A673 (cell line): ENCODE measurements at regions not wholly inside any gene's neighbourhood (a gene's known extent, or its start where the extent isn't known, plus 50 kb on each side); places are given as distances from the start of the nearest gene placed in this dataset.

Source experiments
- BruUV-seq: library from RNA; stranded (reverse); fragments of 400-500 nt; replicated peaks from 2 replicates; lab custom pipeline; 2021; lab: Mats Ljungman, UMichigan
- CTCF ChIA-PET: fragments of 300-600 bp; sonication (Branson Sonifier 250); formaldehyde crosslinking; loops from one replicate; lab custom pipeline; 2022; ENCODE audit warnings: antibody characterized with exemption; lab: Charles Lee
- POLR2A ChIA-PET: fragments of 300-600 bp; sonication (Branson Sonifier 250); formaldehyde crosslinking; loops from one replicate; lab custom pipeline; 2022; ENCODE audit warnings: antibody characterized with exemption; ENCODE audit not compliant: low non-redundant PET; lab: Charles Lee
- DNase-seq: peaks from one replicate; pipeline ENCODE4 v3.0.0-alpha.2; 2015; ENCODE audit warnings: low spot score
- H3K27ac ChIP-seq: fragments of 200-600 bp; sonication (generic); 2 replicates; pipeline ENCODE4 v1.5.1; 2016; ENCODE audit warnings: mixed run types, low read depth, mild to moderate bottlenecking, mixed read lengths, antibody characterized with exemption, low read length; ENCODE audit not compliant: poor library complexity, severe bottlenecking
- H3K27me3 ChIP-seq: fragments of 200-600 bp; sonication (generic); replicated peaks from 2 replicates; pipeline ENCODE4 v1.6.1; 2017; ENCODE audit warnings: mixed run types, low read depth, mild to moderate bottlenecking, mixed read lengths, antibody characterized with exemption, low read length; ENCODE audit not compliant: insufficient read depth, poor library complexity
- H3K36me3 ChIP-seq: fragments of 200-600 bp; sonication (generic); 2 replicates; pipeline ENCODE4 v1.6.1; 2016; ENCODE audit warnings: mixed run types, mild to moderate bottlenecking, mixed read lengths, antibody characterized with exemption, low read length; ENCODE audit not compliant: insufficient read depth, poor library complexity, severe bottlenecking
- H3K4me1 ChIP-seq: fragments of 200-600 bp; sonication (generic); 2 replicates; pipeline ENCODE4 v1.6.1; 2017; ENCODE audit warnings: mixed run types, mild to moderate bottlenecking, mixed read lengths, antibody characterized with exemption, low read length; ENCODE audit not compliant: insufficient read depth, poor library complexity, severe bottlenecking
- H3K4me3 ChIP-seq: fragments of 200-600 bp; sonication (generic); 2 replicates; pipeline ENCODE4 v1.5.1; 2016; ENCODE audit warnings: low read depth, mixed run types, mild to moderate bottlenecking, mixed read lengths, low read length; ENCODE audit not compliant: poor library complexity, severe bottlenecking
- H3K9me3 ChIP-seq: fragments of 200-600 bp; sonication (generic); 2 replicates; pipeline ENCODE4 v1.6.1; 2016; ENCODE audit warnings: mixed run types, low read depth, mild to moderate bottlenecking, mixed read lengths, antibody characterized with exemption, low read length; ENCODE audit not compliant: poor library complexity, severe bottlenecking
- EZH2 ChIP-seq: fragments of 200-600 bp; sonication (generic); IDR thresholded peaks from 2 replicates; pipeline ENCODE4 v1.6.1; 2017; ENCODE audit warnings: borderline replicate concordance, low read depth, mild to moderate bottlenecking, mixed read lengths, antibody characterized with exemption, low read length; ENCODE audit not compliant: poor library complexity, severe bottlenecking
- intact Hi-C: fragments of 100-400 bp; cut with micrococcal nuclease; formaldehyde crosslinking; loops from one replicate; pipeline ENCODE4 v1.10.0; 2022; ENCODE audit not compliant: unreplicated experiment
- TF ChIP-seq, protein P1 (sequence below): fragments of 300-800, 200-600 bp; sonication (generic); conservative IDR thresholded peaks from 2 replicates; pipeline ENCODE4 v1.5.1; 2017; ENCODE audit warnings: low read depth, mild to moderate bottlenecking, antibody characterized with exemption, low read length, moderate library complexity, mixed read lengths

DNA sequence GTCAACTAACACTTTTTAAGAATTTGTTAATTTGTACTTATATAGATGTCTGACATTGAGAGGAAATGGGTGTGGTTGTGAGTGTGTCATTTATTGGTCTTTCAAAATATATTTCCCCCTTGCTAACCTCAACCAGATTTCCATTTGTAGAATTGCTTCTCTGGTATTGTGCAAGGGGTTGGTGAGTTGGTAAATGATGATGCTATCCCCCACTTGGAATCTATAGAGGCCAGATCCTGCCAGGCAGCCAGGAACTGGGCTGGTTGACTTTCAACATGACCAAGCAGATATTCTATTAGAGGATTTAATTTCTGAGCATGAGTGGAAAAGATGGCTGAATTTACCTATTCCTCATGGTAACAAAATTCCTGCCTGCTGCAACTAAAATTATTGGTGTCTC lies 306.6 kb upstream of the KIF2A start:
- Histone ChIP-seq H3K4me1 (no peaks in the 10 kb centered on the region), H3K27me3 (no peaks in the 10 kb centered on the region), H3K4me3 (no peak overlapping the region), H3K36me3 (no peaks in the 10 kb centered on the region), H3K27ac (no peak overlapping the region), H3K9me3 (no peaks in the 10 kb centered on the region)
- intact Hi-C loops: no loop called here
- DNase-seq: no peak
- CTCF ChIA-PET: no interaction called here
- TF ChIP-seq, protein P1, sequence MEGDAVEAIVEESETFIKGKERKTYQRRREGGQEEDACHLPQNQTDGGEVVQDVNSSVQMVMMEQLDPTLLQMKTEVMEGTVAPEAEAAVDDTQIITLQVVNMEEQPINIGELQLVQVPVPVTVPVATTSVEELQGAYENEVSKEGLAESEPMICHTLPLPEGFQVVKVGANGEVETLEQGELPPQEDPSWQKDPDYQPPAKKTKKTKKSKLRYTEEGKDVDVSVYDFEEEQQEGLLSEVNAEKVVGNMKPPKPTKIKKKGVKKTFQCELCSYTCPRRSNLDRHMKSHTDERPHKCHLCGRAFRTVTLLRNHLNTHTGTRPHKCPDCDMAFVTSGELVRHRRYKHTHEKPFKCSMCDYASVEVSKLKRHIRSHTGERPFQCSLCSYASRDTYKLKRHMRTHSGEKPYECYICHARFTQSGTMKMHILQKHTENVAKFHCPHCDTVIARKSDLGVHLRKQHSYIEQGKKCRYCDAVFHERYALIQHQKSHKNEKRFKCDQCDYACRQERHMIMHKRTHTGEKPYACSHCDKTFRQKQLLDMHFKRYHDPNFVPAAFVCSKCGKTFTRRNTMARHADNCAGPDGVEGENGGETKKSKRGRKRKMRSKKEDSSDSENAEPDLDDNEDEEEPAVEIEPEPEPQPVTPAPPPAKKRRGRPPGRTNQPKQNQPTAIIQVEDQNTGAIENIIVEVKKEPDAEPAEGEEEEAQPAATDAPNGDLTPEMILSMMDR: no peak
- no peak for TF ChIP-seq EZH2
- POLR2A ChIA-PET: no interaction called here
- BruUV-seq: no TSS peak

DNA sequence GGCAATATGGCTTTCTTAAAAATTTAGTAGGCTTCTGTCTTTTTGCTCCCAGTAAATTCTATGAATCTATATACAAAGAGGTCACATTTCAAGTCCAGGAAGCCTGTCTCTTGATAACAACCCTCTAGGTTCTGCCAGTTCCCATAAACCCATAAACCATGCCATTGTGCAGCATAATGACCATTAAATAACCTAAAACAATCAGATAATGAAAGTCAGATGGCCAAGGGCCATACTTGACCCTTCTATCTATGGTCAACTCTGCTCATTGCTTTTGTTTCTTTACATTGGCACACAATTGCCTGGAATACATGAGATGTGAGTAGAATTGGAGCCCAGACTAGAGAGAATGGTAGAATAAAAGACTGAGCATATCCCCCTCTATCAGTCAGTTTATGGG lies 305.4 kb upstream of the KIF2A start:
- BruUV-seq: no TSS peak
- Histone ChIP-seq H3K27ac (no peak overlapping the region), H3K36me3 (no peaks in the 10 kb centered on the region), H3K4me3 (no peak overlapping the region), H3K4me1 (no peaks in the 10 kb centered on the region), H3K9me3 (no peaks in the 10 kb centered on the region), H3K27me3 (no peaks in the 10 kb centered on the region)
- intact Hi-C loops: no loop called here
- CTCF ChIA-PET: no interaction called here
- no peak for DNase-seq
- TF ChIP-seq, protein P1: no peak
- no peak for TF ChIP-seq EZH2
- POLR2A ChIA-PET: no interaction called here

DNA sequence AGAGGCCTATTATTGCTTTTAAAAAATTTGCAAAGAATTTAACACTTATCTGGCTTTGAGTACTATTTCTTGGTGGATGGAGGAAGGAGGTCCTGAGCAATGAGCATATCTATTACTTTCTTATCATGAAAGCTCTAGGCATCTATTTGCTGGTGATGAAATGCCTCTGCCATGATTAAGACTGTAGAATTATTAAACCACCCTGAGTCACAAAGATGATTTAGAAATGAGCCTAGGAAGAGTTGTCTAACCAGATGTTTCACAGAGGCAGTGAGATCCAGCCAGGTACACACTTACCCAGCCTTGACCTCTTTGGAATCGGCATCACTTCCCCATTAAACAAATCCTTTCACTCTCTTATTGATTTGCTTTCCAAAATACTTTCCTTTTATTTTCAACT lies 304.4 kb upstream of the KIF2A start:
- Histone ChIP-seq H3K4me3 (no peak overlapping the region), H3K27ac (no peak overlapping the region), H3K4me1 (no peaks in the 10 kb centered on the region), H3K9me3 (no peaks in the 10 kb centered on the region), H3K27me3 (no peaks in the 10 kb centered on the region), H3K36me3 (no peaks in the 10 kb centered on the region)
- no TSS peak for BruUV-seq
- ChIA-PET POLR2A (no interaction called here), CTCF (no interaction called here)
- no peak for DNase-seq
- TF ChIP-seq, protein P1: no peak
- TF ChIP-seq EZH2: no peak
- intact Hi-C loops: no loop called here
